ENCODE measurements at regions not wholly inside any gene's neighbourhood (a gene's known extent, or its start where the extent isn't known, plus 50 kb on each side); places are given as distances from the start of the nearest gene placed in this dataset.

DNA sequence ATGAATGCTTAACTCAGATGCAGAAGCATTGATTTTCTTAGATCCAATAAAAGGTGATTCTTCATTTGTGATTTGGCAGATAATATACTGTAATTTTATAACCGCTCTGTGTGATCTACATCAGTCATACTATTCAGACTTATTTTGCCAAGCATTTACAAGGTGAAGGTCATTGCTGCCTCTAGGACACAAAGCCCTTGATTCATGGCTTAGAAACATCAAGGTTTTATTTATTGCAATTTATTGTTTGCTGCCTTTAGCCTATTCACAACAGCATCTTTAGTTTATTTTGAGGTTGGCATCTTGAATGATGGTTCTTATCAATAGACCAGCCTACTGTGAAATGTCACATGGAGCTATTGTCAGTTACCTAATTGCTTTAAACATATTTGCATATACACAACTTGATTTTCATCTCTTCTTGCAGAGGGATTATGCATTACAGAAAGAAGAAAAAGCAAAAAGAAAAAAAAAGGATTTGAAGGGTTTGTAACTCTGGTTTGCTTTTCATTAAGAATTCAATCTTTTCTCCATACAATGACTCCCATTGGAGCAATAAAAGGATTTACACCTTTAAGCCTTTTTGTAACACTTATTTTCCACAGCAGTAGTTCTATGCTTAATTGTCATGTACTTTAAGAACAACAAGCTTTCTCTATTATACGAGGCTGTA, 1371.6 kb upstream of the CELF2 start:
- WGBS = 59% methylated on average over 2 of the region's 2 CpGs
- H3K4me1 ChIP-seq (ENCODE audit: control insufficient read depth in 4 of 4, insufficient read depth in 4 of 4, low read length in 3 of 4) = no peaks in the 10 kb centered on the region
- TF ChIP-seq GABPA (IDR thresholded peaks at IDR 0.05 in 1 of 2, conservative IDR thresholded peaks at IDR 0.05 in 1 of 2) (no peak), FOXA1 (IDR thresholded peaks at IDR 0.05) (no peak), RAD21 (IDR thresholded peaks at IDR 0.05) (no peak), YY1 (IDR thresholded peaks at IDR 0.05) (no peak), JUND (IDR thresholded peaks at IDR 0.05) (no peak), NR2F2 (IDR thresholded peaks at IDR 0.05) (no peak), HNF4G (IDR thresholded peaks at IDR 0.05) (no peak), RXRA (IDR thresholded peaks at IDR 0.05) (no peak), SP1 (IDR thresholded peaks at IDR 0.05) (no peak), HNF4A (conservative IDR thresholded peaks at IDR 0.05) (no peak), TAF1 (conservative IDR thresholded peaks at IDR 0.05) (no peak), EGR1 (IDR thresholded peaks at IDR 0.05; ENCODE audit: low read depth in 2 of 2) (no peak), FOXA2 (IDR thresholded peaks at IDR 0.05) (no peak)
- TF ChIP-seq, protein P1, sequence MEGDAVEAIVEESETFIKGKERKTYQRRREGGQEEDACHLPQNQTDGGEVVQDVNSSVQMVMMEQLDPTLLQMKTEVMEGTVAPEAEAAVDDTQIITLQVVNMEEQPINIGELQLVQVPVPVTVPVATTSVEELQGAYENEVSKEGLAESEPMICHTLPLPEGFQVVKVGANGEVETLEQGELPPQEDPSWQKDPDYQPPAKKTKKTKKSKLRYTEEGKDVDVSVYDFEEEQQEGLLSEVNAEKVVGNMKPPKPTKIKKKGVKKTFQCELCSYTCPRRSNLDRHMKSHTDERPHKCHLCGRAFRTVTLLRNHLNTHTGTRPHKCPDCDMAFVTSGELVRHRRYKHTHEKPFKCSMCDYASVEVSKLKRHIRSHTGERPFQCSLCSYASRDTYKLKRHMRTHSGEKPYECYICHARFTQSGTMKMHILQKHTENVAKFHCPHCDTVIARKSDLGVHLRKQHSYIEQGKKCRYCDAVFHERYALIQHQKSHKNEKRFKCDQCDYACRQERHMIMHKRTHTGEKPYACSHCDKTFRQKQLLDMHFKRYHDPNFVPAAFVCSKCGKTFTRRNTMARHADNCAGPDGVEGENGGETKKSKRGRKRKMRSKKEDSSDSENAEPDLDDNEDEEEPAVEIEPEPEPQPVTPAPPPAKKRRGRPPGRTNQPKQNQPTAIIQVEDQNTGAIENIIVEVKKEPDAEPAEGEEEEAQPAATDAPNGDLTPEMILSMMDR (IDR thresholded peaks at IDR 0.05; ENCODE audit: low read depth, low read length, missing input control) = no peak
- TF ChIP-seq, protein P2, sequence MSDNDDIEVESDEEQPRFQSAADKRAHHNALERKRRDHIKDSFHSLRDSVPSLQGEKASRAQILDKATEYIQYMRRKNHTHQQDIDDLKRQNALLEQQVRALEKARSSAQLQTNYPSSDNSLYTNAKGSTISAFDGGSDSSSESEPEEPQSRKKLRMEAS (IDR thresholded peaks at IDR 0.05) = no peak
- TF ChIP-seq, protein P3, sequence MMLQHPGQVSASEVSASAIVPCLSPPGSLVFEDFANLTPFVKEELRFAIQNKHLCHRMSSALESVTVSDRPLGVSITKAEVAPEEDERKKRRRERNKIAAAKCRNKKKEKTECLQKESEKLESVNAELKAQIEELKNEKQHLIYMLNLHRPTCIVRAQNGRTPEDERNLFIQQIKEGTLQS (IDR thresholded peaks at IDR 0.05) = no peak
- TF ChIP-seq, protein P4, sequence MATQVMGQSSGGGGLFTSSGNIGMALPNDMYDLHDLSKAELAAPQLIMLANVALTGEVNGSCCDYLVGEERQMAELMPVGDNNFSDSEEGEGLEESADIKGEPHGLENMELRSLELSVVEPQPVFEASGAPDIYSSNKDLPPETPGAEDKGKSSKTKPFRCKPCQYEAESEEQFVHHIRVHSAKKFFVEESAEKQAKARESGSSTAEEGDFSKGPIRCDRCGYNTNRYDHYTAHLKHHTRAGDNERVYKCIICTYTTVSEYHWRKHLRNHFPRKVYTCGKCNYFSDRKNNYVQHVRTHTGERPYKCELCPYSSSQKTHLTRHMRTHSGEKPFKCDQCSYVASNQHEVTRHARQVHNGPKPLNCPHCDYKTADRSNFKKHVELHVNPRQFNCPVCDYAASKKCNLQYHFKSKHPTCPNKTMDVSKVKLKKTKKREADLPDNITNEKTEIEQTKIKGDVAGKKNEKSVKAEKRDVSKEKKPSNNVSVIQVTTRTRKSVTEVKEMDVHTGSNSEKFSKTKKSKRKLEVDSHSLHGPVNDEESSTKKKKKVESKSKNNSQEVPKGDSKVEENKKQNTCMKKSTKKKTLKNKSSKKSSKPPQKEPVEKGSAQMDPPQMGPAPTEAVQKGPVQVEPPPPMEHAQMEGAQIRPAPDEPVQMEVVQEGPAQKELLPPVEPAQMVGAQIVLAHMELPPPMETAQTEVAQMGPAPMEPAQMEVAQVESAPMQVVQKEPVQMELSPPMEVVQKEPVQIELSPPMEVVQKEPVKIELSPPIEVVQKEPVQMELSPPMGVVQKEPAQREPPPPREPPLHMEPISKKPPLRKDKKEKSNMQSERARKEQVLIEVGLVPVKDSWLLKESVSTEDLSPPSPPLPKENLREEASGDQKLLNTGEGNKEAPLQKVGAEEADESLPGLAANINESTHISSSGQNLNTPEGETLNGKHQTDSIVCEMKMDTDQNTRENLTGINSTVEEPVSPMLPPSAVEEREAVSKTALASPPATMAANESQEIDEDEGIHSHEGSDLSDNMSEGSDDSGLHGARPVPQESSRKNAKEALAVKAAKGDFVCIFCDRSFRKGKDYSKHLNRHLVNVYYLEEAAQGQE (IDR thresholded peaks at IDR 0.05) = no peak
- TF ChIP-seq, protein P5, sequence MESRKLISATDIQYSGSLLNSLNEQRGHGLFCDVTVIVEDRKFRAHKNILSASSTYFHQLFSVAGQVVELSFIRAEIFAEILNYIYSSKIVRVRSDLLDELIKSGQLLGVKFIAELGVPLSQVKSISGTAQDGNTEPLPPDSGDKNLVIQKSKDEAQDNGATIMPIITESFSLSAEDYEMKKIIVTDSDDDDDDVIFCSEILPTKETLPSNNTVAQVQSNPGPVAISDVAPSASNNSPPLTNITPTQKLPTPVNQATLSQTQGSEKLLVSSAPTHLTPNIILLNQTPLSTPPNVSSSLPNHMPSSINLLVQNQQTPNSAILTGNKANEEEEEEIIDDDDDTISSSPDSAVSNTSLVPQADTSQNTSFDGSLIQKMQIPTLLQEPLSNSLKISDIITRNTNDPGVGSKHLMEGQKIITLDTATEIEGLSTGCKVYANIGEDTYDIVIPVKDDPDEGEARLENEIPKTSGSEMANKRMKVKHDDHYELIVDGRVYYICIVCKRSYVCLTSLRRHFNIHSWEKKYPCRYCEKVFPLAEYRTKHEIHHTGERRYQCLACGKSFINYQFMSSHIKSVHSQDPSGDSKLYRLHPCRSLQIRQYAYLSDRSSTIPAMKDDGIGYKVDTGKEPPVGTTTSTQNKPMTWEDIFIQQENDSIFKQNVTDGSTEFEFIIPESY (IDR thresholded peaks at IDR 0.05) = no peak
- H3K36me3 ChIP-seq (ENCODE audit: control insufficient read depth in 4 of 4, insufficient read depth in 3 of 4, low read depth in 1 of 4, low read length in 3 of 4) = no peaks in the 10 kb centered on the region
- no peaks in the 10 kb centered on the region for H3K9me3 ChIP-seq (ENCODE audit: control insufficient read depth in 4 of 4, low read length in 3 of 4)
- no peak overlapping the region for H3K9ac ChIP-seq (ENCODE audit: low read depth in 1 of 2, low read length in 2 of 2)
- H3K27ac ChIP-seq (ENCODE audit: low read depth in 1 of 2, low read length in 2 of 2) = no peak overlapping the region
- peaks cover 0 to 2% (median 0%) of the 10 kb centered on the region in 4 donors for H3K27me3 ChIP-seq (ENCODE audit: control insufficient read depth in 4 of 4, insufficient read depth in 4 of 4, low read length in 3 of 4)
- DNase-seq (ENCODE audit: low spot score) = no peak
- H3K4me3 ChIP-seq (ENCODE audit: low read depth in 1 of 3, low read length in 3 of 3) = no peak overlapping the region
